Dendritic cell treated with granulocyte-macrophage colony-stimulating factor and Interleukin-4, amounts not matched to agents 40 ng/mL and 50 ng/mL, for 4 days (primary cell): ENCODE measurements at regions not wholly inside any gene's neighbourhood (a gene's known extent, or its start where the extent isn't known, plus 50 kb on each side); places are given as distances from the start of the nearest gene placed in this dataset.
"Not testable (repeated sequence)": the region's sequence is repeated elsewhere in the genome, so short reads cannot be mapped to it uniquely, and the experiment has no call there.

Experiments
- H3K27ac Mint-ChIP-seq: one replicate; pipeline ENCODE4 v1.8.0; 2022; ENCODE audit warnings: mild to moderate bottlenecking, mixed read lengths
- H3K27me3 Mint-ChIP-seq: one replicate; pipeline ENCODE4 v1.8.0; 2022; ENCODE audit warnings: mild to moderate bottlenecking, mixed read lengths
- H3K36me3 Mint-ChIP-seq: one replicate; pipeline ENCODE4 v1.8.0; 2022; ENCODE audit warnings: low read depth, mixed read lengths
- H3K4me1 Mint-ChIP-seq: one replicate; pipeline ENCODE4 v1.8.0; 2022; ENCODE audit warnings: low read depth, mixed read lengths
- H3K4me3 Mint-ChIP-seq: one replicate; pipeline ENCODE4 v1.8.0; 2022; ENCODE audit warnings: mild to moderate bottlenecking, moderate library complexity, mixed read lengths
- H3K9me3 Mint-ChIP-seq: one replicate; pipeline ENCODE4 v1.8.0; 2022; ENCODE audit warnings: mixed read lengths
- intact Hi-C: fragments of 100-400 bp; cut with micrococcal nuclease; formaldehyde crosslinking; loops from one replicate; pipeline ENCODE4 v1.15.0; 2022

DNA sequence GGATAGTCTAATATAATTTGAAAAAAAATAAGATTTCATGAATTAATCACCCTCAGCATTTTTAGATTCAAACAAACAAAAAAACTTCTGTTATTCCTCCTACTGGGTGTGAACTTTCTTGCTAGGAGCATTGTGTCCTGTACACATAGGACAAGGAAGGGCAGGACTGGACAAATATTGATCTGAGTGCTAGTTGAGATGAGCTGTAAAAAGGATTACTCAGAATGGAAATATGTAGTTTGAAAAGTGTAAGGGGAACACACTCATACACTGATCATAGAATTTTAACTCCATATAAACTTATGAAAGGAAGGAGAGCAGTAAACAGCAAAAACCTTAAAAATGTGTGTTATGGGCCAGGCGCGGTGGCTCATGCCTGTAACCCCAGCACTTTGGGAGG lies 156.5 kb upstream of the ZNF648 start:
- Mint-ChIP-seq H3K27ac (no peak overlapping the region), H3K27me3 (peaks cover 5% of the 10 kb centered on the region), H3K4me1 (peaks cover 5% of the 10 kb centered on the region), H3K9me3 (peaks cover 29% of the 10 kb centered on the region), H3K4me3 (no peak overlapping the region), H3K36me3 (no peaks in the 10 kb centered on the region)
- intact Hi-C loops: no loop called here

DNA sequence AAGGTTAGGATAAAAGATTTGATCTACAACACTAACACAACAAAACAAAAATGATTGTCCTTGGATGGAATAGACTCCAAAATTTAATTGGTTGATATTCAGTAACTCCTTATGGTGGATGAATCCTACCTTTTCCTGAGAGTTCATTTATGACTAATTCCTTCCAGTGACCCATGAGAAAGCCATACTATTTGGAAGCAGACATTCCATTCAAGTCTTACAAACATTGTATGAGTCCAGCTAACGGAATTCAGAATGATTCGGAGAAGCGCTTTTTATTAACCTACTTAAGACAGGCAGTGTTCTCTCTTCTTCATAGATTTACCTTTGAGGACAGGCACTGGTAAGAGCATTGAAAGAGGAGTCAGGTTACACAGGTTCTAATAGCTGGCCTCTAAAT lies 155.6 kb upstream of the ZNF648 start:
- H3K4me3 Mint-ChIP-seq: no peak overlapping the region
- H3K9me3 Mint-ChIP-seq: peaks cover 21% of the 10 kb centered on the region
- H3K36me3 Mint-ChIP-seq: no peaks in the 10 kb centered on the region
- peaks cover 5% of the 10 kb centered on the region for H3K4me1 Mint-ChIP-seq
- peaks cover 4% of the 10 kb centered on the region for H3K27me3 Mint-ChIP-seq
- H3K27ac Mint-ChIP-seq: no peak overlapping the region
- intact Hi-C loops: no loop called here

DNA sequence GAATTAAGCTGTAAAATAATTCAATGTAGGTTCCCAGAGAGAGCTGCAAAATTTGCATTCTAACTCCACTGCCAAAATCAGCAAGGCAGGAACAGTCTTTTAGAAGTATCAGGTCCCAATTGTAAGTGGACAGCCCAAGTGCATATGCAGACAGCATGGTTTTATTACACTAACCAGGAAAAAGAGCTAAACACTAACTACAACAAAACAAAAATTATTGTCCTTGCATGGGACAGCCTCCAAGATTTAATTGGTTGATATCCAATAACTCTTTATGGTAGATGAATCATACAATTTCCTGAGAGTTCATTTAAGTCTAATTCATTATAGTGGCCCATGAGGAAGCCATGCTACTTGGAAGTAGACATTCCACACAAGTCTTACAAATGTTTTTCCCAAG lies 154.3 kb upstream of the ZNF648 start:
- peaks cover 12% of the 10 kb centered on the region for H3K9me3 Mint-ChIP-seq
- H3K36me3 Mint-ChIP-seq: no peaks in the 10 kb centered on the region
- H3K4me3 Mint-ChIP-seq: no peak overlapping the region
- peaks cover 11% of the 10 kb centered on the region for H3K4me1 Mint-ChIP-seq
- intact Hi-C loops: no loop called here
- peaks cover 3% of the 10 kb centered on the region for H3K27me3 Mint-ChIP-seq
- H3K27ac Mint-ChIP-seq: no peak overlapping the region

DNA sequence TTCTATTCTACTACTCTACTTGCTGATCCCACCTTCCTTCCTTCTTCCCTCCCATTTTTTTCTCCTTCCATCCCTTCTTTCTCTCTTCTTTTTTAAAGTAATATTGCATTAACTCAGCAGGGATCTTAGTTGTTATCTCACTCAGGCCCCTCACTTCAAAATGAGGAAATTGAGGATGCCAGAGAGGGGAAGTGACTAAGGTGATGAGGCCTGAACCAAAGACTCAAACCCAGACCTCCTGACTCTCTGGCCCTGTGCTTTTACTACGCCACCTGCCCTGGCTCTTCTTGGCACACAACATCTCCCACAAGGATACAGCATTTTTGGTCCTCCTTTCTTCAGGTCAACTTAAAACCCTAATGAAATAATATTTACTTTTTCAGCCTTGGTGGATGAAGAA lies 151.7 kb upstream of the ZNF648 start:
- Mint-ChIP-seq H3K27ac (no peak overlapping the region), H3K4me1 (peaks cover 11% of the 10 kb centered on the region), H3K9me3 (no peaks in the 10 kb centered on the region), H3K27me3 (peaks cover 3% of the 10 kb centered on the region), H3K36me3 (no peaks in the 10 kb centered on the region), H3K4me3 (no peak overlapping the region)
- intact Hi-C loops: no loop called here

DNA sequence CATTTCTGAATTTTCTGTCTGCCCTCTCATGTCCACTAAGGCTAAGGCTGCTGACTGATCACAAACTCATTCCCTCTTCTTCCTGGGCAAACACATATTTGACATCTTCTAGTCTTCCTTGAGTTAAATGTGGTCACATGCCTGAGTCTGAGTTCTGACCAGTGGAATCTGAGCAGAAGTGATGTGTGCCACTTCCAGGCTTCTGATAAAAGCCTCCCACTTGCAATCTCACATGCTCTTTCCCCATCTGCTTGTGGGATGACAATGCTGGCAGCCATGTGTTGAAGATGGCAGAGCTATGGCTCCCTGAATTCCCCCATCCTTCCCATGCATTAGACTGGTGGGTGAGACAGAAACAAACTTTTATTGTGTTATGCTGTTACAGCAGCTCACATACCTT lies 149.9 kb upstream of the ZNF648 start:
- intact Hi-C loops: no loop called here
- no peak overlapping the region for H3K4me3 Mint-ChIP-seq
- peaks cover 3% of the 10 kb centered on the region for H3K27me3 Mint-ChIP-seq
- H3K4me1 Mint-ChIP-seq: peaks cover 11% of the 10 kb centered on the region
- H3K9me3 Mint-ChIP-seq: no peaks in the 10 kb centered on the region
- no peak overlapping the region for H3K27ac Mint-ChIP-seq
- H3K36me3 Mint-ChIP-seq: no peaks in the 10 kb centered on the region

DNA sequence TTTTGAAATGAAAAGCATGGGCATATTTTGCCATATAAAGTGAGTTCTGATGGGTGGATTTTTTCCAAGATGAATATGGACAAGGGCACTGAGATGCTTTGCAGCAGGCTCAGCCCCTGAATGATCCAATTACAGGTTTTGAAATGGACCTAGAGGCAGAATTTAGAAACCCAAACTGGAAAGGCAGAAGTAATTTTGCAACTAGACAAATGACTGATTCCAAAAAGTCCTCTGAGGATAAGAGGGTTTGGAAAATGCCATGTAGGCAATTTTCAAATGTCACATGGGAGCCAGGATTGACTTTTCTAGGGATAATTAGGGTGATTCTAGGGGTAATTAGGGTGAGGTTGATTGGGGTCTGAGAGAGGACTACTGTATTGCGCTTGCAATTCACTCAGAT lies 148.9 kb upstream of the ZNF648 start:
- peaks cover 18% of the 10 kb centered on the region for H3K4me1 Mint-ChIP-seq
- H3K9me3 Mint-ChIP-seq: no peaks in the 10 kb centered on the region
- H3K27ac Mint-ChIP-seq: no peak overlapping the region
- H3K27me3 Mint-ChIP-seq: peaks cover 3% of the 10 kb centered on the region
- H3K36me3 Mint-ChIP-seq: no peaks in the 10 kb centered on the region
- H3K4me3 Mint-ChIP-seq: no peak overlapping the region
- intact Hi-C loops: no loop called here

DNA sequence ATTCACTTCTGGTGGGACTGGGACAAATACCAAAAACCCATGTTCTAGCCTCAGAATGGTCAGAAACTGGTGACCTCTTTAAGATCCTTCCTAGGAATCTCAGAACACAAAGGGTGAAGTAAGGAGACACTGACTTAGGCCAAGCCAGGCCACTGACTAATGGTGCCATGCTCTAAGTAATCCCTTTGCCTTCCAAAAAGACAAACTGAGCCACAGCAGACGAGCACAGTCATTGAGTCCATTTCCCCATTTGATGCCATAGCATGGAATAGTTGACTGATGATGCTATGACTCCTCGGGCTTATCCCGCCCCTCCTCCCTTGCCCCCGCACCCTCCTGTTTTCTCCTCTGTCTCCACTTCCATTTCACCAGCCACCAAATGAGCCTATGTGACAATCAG lies 145.8 kb upstream of the ZNF648 start:
- H3K36me3 Mint-ChIP-seq: no peaks in the 10 kb centered on the region
- H3K4me1 Mint-ChIP-seq: peaks cover 14% of the 10 kb centered on the region
- no peaks in the 10 kb centered on the region for H3K9me3 Mint-ChIP-seq
- no peak overlapping the region for H3K4me3 Mint-ChIP-seq
- intact Hi-C loops: no loop called here
- H3K27ac Mint-ChIP-seq: no peak overlapping the region
- H3K27me3 Mint-ChIP-seq: peaks cover 3% of the 10 kb centered on the region

DNA sequence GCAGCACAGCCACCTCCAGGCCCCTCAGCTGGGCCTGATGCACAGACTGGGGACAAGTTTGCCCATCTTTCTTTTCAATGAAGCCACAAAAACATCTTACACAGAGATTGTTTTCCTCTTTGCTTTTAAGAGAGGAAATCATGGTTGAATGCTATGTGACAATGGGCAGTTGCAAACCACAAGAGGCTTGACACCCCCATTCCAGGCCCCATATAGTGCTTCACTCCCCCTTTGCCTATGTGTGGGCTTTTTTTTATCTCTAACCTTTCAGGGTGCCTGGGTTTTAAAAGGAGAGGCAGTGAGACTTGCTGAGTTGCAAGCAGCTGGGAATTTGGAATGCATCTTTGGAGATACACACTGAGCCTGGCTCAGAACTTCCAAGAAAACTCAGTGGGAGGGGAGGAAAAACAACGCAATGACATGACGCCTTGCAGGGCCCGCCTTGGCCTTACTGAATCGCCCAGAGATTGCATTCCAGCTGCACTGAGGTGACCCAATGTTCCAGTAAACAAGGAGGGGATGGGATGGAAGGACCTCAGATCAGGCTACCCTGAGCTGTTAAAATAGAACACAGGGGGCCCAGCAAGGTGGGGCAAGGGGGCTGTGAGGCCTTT lies 145.2 kb upstream of the ZNF648 start:
- H3K36me3 Mint-ChIP-seq: no peaks in the 10 kb centered on the region
- no peaks in the 10 kb centered on the region for H3K9me3 Mint-ChIP-seq
- intact Hi-C loops: no loop called here
- H3K27me3 Mint-ChIP-seq: peaks cover 3% of the 10 kb centered on the region
- H3K4me1 Mint-ChIP-seq: peaks cover 14% of the 10 kb centered on the region
- H3K4me3 Mint-ChIP-seq: no peak overlapping the region
- H3K27ac Mint-ChIP-seq: no peak overlapping the region

DNA sequence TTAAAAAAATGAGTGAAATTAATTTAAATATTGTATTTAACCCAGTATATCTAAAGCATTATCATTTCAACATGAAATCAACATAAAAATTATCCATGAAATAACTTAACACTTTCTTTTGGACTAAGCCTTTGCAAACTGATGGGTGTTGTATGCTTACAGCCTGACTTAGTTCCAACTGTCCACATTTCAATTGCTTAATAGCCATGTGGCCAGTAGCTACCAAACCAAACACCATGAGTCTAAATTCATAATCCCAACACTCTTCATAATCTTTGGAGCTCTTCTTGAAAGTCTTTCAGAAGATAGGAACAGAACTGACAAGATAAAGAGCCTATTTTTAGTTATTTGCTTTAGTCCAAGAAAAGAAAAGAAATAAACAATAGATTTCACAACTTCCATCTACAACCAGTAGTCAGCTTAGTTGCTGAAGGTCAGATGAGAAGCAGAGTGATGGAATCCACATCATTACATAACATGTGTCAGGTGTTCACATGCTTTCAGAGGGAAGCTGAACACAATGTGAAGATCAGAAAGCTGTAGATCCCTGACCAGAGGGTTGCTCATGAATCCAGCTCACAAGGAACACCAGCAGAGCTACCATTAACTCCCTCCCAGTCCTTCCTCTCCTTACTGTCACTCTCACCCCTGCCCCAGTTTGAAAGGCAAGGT lies 144.0 kb upstream of the ZNF648 start:
- intact Hi-C loops: no loop called here
- Mint-ChIP-seq H3K27me3 (peaks cover 3% of the 10 kb centered on the region), H3K9me3 (no peaks in the 10 kb centered on the region), H3K36me3 (no peaks in the 10 kb centered on the region), H3K4me3 (no peak overlapping the region), H3K27ac (no peak overlapping the region), H3K4me1 (peaks cover 7% of the 10 kb centered on the region)

DNA sequence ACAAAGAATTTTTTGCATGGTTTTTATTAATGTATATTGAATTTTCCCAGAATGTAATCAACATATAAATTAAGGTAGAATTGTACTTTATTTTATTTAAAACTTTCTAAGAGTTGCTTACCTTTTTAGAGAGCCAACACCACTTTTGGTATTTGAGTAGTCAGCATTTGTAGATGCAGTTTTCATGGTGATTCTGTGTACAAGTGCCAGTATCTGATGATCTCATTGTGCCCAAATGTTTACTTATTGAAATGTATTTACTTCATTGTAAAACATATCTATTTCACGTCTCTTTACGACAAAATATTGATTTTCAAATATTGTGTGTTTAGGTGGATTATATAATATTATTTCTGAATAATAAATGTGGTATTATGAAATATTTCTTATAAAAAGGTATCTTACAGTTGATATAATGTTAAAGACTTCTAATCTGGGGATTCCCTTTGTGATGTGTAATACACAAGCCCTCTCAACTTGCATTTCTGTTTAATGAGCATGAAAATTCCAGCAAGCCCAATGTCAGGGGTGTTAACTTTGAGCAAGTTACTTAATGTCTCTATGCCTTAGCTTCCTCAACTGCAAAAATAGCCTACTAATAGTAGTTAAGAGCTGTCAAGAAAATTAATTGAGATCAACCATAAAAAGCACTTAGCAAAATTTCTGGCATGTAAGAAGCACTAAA lies 141.8 kb upstream of the ZNF648 start:
- no peaks in the 10 kb centered on the region for H3K9me3 Mint-ChIP-seq
- H3K27ac Mint-ChIP-seq: no peak overlapping the region
- intact Hi-C loops: no loop called here
- peaks cover 2% of the 10 kb centered on the region for H3K27me3 Mint-ChIP-seq
- no peak overlapping the region for H3K4me3 Mint-ChIP-seq
- H3K4me1 Mint-ChIP-seq: peaks cover 12% of the 10 kb centered on the region
- H3K36me3 Mint-ChIP-seq: no peaks in the 10 kb centered on the region

DNA sequence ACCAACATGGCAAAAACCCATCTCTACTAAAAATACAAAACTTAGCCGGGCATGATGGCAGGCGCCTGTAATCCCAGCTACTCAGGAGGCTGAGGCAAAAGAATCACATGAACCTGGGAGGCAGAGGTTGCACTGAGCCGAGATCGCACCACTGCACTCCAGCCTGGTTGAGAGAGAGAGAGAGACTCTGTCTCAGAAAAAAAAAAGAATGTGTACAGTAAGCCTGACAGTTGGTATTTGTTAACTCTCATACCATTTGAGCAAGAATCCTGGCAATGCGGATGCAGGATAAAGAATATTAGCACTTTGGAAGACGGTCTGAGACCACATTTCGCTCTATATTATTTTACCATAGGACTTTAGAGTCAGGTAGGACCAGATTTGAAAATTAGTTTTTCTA lies 140.0 kb upstream of the ZNF648 start:
- H3K9me3 Mint-ChIP-seq, H3K27me3 Mint-ChIP-seq, H3K27ac Mint-ChIP-seq, H3K4me3 Mint-ChIP-seq, intact Hi-C loops, H3K36me3 Mint-ChIP-seq: not testable (repeated sequence)
- H3K4me1 Mint-ChIP-seq: peaks cover 25% of the 10 kb centered on the region

DNA sequence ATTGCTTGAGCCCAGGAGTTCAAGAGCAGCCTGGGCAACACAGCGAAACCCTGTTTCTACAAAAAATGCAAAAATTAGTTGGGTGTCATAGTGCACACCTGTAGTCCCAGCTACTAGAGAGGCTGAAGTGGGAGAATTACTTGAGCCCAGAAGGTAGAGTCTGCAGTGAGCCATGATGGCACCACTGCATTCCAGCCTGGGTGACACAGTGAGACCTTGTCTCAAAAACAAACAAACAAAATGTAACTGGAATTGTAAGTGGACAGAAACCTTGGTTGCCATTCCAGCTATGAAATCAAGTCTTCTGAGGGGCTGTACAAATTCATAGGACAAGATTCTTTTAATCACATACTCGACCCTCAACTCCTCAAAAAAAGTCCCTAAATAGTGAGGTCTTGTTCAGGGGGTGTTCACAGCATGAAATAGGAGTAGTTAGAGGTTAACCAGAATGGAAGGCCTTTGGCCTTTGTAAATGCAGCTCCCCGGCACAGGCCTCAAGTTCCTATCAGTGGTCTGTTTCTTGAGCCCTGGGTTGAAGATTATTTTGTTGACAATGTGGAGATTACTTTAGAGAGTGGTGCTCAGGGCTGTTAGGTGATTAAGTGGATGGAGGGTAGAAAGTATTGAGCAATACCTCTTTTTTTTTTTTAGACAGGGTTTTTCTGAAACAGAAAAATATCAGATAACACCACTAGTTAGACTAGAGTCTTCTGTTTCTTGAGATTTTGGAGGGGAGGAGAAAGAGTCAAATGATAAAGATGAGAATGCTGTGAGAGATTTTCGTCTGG lies 138.7 kb upstream of the ZNF648 start:
- Mint-ChIP-seq H3K9me3 (no peaks in the 10 kb centered on the region), H3K36me3 (no peaks in the 10 kb centered on the region)
- intact Hi-C loops: no loop called here

DNA sequence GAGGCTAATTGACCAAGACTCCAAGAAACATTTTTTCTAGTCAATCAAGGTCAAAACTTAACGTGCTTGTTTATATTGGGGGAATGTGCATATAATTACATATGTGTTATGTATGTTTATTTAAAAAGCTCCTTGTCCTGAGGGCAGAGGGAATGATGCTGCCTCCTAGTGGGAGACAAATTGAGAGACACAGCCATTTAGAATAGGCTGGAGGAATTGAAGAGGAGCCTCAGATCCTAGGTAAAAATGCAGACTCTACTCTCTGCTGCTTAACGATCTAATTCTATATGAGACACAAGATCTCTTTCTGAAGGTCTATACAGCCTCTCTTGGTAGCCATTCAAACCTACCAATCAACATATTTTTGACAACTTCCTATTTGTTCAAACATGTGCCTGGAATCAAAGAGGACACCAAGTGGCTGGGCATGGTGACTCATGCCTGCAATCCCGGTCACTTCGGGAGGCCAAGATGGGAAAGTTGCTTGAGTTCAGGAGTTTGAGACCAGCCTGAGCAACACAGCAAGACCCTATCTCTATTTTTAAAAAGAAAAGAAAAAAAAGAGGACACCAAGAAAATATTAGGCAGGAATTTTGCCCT lies 136.6 kb upstream of the ZNF648 start:
- intact Hi-C loops: loop anchor here (1.0 to 5.0 kb wide), 2 partner anchors 111 to 198 kb away; no protein-coding TSS in a partner anchor
- H3K36me3 Mint-ChIP-seq: no peaks in the 10 kb centered on the region
- no peaks in the 10 kb centered on the region for H3K9me3 Mint-ChIP-seq
- peak overlapping the region; percentile 73 for H3K27ac Mint-ChIP-seq
- peaks cover 30% of the 10 kb centered on the region for H3K4me1 Mint-ChIP-seq
- no peak overlapping the region for H3K4me3 Mint-ChIP-seq
- no peaks in the 10 kb centered on the region for H3K27me3 Mint-ChIP-seq

More for the DNA sequence above, 138.7 kb upstream of the ZNF648 start:
- H3K27ac Mint-ChIP-seq: peak overlapping the region; percentile 5
- H3K4me3 Mint-ChIP-seq: no peak overlapping the region
- no peaks in the 10 kb centered on the region for H3K27me3 Mint-ChIP-seq
- peaks cover 18% of the 10 kb centered on the region for H3K4me1 Mint-ChIP-seq
